Muscle of arm (tissue), 1 donor: ENCODE measurements at regions not wholly inside any gene's neighbourhood (a gene's known extent, or its start where the extent isn't known, plus 50 kb on each side); places are given as distances from the start of the nearest gene placed in this dataset.
"Not testable (repeated sequence)": the region's sequence is repeated elsewhere in the genome, so short reads cannot be mapped to it uniquely, and the experiment has no call there.

Experiments
- DNase-seq: peaks from one replicate; pipeline ENCODE4 v3.0.0-alpha.2; 2013

DNA sequence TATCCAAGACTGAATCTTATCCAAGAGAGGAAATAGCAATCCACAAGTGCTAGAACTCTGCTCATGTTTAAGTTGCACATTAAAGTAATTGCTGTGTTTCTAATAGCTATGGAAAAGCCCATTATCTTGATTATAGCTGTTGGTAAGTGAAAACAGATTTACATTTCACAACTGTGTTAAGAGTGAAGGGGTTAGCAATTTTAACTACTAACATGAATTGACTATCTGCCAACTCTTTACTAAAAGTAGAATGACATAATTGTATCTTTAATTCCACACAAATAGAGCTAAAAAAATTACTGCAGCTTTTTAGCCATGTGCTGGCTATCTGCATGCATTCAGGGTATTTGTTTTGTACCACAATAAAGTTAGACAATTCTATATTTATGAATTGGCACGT is 277.9 kb upstream of the IRAK1BP1 start:
- DNase-seq, result no peak

DNA sequence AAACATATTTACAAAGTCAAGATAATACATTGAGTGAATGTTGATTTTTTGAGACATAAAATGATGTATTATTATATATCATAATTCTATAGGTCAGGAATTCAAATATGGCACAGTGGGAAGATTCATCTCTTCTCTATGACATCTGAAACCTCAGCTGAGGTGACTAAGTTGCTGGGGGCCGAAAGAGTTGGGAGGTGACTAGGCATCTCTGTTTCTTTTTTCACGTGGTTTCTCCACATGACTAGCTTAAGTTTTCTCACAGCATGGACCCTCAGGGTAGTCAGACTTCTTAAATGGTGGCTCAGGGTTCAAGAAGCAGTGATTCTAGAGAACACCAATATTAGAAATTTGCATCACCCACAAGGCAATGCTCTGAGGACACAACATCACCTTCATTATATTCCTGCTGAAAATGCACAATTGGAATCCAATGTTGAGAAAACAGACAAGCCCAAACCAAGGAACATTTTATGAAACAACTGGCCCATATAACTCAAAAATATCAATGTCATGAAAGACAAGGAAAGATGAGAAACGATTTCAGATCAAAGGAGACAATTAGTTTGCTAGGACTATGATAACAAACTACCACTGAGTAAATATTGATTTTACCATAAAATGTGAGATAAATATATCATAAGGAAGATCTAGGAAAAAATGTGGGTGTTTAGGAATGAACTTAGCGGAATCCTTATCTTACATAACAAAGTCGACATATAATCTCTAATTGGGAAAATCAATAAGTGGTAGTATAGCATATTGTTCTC is 273.3 kb upstream of the IRAK1BP1 start:
- no peak for DNase-seq

DNA sequence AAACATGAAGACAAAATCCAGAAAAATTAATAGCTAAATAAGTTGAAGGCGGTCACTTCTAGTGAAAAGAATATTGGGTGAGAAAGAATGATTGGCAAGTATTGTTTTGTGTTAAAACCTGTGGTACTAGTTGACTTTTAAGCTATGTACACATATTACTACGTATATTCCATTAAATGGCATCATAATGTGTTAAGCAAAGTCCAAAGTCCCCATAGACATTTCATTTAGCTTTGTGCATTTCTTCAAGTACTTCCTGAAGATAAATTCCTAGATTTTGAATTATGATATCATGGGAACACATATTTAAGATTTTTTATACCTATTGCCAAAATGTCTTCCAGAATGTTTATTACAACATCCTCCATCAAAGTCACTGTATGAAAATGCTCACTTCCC is 272.7 kb upstream of the IRAK1BP1 start:
- no peak for DNase-seq

DNA sequence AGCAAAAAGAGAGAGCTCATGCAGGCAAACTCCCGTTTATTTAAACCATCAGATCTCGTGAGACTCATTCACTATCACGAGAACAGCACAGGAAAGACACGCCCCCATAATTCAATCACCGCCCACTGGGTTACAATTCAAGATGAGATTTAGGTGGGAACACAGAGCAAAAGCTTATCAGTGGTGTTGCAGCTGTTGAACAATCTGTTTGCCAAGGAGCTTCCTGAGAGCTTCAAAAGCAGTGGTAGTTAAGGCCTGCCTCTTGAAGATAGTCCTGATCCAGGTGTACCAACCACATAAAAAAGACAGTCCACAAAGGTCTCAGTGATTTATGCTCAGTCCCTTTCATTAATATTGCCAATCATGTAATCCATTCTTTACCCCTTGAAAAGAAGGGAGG is 269.4 kb upstream of the IRAK1BP1 start:
- DNase-seq, result no peak

DNA sequence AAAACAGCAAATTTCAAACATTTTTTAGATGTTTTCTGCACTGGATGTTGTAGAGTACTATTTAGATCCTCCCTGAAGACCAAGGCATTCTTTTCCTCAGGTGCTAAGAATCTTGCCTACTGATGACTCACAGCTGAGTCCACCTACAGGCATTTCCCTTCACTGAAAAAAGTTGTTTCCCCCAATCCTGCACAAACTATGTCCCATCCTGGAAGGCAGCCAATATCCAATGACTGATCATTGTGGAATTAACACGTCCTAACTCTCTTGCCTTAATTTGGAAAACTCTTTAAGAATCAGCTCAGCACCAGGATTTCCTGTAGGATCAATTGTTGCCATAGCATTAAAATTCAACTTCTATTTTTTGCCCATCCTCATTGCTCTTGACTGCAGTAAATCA is 268.4 kb upstream of the IRAK1BP1 start:
- no peak for DNase-seq

DNA sequence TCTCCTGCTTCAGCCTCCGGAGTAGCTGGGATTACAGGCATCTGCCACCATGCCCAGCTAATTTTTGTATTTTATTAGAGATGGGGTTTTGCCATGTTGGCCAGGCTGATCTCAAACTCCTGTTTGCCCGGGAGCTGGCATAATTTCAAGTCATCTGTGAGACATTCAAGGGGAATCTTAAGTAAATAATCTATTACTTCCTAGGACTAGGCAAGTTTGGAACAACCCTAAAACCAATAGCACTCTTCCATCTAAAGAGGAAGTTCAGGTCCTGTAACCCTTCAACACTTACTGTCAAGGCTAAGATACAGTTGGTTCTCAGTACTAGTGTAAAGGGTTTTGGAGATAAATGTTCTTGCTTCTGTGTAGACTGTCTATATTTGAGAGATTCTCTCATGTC is 267.8 kb upstream of the IRAK1BP1 start:
- no peak for DNase-seq

DNA sequence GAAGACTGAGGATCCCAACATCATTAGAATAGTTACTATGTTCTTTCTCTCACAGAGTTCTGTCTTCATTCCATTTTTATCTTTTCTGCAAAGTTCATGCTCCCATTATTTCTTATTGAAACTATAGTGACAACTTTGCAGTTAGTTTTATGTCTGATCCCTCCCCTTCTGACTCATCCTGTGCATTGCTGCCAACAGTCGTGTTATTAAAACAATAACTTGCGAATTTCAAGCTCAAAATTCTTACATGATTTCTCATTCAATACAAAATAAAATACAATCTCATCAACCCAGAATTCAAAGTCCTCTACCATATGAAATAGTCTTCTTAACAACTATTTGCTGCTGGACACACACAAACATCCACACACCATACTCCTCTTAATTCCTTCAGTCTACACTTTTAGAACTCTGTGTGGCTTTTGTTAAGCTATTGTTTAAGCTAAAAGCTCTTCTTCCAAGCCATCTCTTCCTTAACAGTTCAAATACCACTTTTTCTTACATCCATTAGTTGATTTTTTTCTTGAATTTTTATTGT is 261.4 kb upstream of the IRAK1BP1 start:
- DNase-seq, result peak; percentile 26

DNA sequence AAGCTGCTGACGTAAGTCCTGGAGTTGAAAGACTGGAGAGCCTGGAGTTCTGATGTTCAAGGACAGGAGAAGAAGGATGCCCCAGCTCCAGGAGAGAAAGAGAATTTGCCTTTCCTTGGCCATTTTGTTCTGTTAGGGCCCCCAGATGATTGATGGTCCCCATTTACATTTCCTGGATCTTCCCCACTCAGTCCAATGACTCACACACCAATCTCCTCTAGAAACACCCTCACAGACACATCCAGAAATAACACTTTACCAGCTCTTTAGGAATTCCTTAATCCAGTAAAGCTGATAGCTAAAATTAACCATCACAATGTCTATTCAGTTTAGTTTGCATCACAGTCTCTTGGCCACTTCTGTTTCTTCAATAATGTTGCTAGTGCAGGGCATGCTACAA is 260.2 kb upstream of the IRAK1BP1 start:
- DNase-seq, result no peak

DNA sequence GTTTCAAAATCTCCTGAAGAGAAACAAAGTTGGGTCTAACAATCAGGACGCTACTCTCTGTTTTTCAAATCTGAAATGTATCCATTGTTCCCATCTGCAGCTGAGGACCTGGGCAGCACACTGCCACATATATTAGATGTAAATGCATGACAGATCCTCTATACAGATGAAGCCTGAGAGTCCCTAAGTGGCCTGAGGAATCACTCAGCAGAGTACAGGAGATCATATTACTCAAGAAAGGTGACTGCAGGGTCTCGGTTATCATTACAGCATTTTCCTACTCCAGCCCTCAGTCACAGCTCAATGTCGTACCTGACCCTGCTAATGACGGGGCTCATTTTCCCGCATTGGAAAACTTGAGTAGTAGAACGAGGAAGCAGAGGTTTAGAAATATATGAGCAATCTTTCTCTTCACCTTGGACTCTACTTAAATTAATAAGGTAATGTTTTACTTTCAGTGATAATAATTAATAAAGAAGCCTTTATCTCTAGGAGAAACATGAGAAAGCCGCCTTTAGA is 256.2 kb upstream of the IRAK1BP1 start:
- DNase-seq, result no peak

DNA sequence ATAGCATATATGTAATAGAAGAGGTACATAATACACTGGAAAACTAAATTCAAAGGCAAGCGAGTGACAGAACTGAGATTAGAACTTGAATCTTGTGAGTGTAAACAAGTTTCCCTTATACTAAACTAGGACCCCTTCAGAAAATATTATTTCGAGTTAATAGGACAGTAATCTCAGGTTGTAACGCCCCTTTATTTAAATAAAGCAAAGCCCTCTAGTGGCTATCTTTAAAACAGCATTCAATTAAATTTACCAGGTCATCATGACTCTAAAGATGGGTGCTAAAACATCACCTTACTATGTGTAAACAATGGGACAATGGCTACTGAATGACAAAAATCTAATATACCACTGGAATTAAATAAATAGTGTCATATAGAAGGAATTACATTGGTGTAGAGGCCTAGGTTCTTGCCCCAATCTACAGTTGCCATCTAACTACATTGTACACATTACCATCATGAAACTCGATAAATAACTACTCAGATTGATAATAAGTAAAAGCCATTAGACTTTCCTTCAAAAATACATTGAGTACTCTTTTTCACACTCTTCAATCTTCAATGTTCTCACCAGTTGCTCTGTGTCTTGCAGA is 255.4 kb upstream of the IRAK1BP1 start:
- DNase-seq, result no peak

DNA sequence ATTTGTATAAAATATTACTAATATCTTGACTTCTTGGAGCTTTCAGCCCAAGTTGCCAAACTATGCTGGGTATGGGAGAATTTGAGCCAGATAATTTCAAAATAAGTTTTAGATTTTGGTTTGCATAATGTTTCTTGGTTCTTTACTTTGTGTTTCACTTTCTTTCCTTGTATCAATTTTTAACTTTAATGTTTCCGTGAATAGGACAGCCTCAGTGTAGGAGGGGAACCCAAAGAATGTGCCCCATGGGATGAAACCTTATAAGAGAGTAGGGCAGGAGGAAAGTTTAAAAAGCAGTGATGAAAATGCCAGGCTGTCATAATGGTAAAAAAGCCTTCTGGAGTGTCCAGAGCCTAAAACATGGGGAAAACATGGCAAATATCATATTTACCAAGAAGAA is 252.4 kb upstream of the IRAK1BP1 start:
- no peak for DNase-seq

DNA sequence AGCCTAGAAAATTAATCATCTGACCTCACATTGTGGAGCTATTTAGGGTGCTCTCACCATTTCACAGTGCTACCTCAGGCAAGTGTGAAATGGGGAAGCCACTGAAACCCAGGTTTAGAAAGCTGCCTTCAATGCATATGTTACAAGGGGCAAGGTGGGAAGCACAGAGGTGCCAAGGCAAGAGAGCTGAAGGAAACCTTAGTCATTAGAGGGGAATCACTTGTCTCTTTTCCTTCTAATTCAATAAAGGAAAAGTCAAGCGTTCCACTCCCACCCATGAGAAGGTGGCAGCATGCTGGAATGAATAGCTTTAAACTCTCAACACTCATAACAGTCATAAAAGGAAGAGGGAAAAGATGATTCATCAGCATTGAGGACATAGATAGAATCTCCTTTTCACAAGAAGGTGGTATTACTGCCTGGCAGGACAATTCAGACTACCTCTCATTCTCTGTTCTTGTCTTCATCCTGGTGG is 251.9 kb upstream of the IRAK1BP1 start:
- DNase-seq, result no peak

DNA sequence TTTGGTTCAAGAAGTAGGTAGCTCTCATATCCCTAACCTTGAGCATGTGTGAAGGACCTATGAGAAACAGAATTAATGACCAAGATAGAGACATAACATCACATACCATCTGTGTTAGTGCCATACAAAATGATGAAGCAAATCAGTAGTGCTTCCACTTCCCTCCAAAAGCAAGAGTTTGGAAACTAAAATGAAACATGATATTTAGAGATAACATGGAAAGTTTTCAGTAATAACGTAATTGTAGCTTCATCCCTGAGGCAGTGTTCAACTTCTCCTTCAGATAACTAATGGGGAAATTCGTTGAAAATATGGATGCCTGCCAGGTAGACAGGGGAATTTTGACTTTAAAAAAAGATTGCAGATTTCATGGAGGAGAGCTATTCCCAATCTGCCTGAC is 248.4 kb upstream of the IRAK1BP1 start:
- no peak for DNase-seq

DNA sequence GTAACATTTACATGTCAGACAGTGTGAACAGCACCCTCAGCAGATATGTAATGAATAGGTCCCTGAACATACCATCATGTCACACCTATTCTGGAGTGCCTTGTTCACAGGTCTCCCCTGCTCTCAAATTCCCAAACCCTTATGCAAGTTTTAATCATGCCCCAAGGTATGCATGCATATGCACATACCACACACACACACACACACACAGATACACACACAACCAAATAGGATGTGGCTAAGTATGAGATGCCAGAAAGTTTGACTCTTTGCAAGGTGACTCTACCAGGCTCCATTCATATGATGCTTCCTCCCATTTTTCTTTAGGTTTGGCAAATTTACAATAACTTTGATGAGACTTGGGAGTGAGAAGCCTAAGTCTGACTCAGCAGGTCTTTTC is 243.8 kb upstream of the IRAK1BP1 start:
- no peak for DNase-seq

DNA sequence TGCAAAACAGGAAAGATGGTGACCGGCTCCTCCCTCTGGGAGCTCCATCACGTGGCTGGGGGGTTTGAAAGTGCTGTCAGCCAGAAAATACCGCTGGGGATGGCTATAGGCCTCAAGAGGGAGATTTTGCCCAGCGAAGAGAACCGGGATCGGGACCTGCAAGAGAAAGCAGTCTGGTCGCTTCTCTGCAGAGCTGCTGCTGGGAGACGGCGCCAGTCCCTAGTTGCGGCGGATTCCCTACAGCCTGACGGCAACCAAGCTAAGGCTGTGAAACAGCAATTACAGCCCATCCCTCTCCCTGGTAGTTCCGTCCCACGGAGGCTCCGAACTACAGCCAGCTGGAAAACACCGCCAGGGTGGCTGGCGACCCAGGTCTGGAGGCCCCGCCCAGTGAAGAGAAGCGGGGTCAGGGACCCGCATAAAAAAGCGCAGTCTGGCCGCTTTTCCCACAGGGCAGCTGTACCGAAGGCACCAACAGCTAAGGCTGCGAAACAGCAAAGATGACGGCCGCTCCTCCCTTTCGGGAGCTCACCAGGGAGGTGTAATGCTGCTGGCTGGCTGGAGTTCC is 238.1 kb upstream of the IRAK1BP1 start:
- no peak for DNase-seq

DNA sequence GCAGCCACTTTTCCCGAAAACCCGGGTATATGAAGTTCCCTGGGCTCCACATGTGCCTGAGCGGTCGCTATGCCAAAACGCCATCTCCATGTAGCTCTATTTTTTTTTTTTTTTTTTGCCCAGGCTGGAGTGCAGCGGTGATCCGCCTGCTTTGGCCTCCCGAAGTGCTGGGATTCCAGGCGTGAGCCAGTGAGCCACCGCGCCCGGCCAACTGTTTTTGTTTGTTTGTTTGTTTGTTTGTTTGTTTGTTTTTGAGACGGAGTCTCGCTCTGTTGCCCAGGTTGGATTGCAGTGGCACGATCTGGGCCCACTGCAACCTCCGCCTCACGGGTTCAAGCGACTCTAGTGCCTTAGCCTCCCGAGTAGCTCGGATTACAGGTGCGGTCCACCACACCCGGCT is 237.5 kb upstream of the IRAK1BP1 start:
- no peak for DNase-seq

DNA sequence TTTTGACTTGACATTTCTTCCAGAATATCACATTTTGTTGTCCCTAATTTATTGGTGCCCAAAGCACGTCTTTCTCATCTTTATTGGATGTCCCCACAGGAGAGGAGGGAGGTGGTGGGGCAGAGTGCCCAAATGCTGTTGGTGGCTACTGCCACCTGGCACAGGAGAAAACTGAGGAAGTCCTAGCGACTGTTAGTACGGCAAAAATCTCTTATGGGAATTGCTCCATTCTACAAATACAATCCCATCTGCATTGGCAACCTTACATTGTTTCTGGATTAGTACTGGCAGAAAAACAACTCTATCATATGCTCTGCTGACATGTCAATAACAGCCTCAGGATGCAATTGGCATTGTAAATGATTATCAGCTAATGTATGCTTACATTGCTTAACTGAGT is 235.4 kb upstream of the IRAK1BP1 start:
- DNase-seq, result no peak

DNA sequence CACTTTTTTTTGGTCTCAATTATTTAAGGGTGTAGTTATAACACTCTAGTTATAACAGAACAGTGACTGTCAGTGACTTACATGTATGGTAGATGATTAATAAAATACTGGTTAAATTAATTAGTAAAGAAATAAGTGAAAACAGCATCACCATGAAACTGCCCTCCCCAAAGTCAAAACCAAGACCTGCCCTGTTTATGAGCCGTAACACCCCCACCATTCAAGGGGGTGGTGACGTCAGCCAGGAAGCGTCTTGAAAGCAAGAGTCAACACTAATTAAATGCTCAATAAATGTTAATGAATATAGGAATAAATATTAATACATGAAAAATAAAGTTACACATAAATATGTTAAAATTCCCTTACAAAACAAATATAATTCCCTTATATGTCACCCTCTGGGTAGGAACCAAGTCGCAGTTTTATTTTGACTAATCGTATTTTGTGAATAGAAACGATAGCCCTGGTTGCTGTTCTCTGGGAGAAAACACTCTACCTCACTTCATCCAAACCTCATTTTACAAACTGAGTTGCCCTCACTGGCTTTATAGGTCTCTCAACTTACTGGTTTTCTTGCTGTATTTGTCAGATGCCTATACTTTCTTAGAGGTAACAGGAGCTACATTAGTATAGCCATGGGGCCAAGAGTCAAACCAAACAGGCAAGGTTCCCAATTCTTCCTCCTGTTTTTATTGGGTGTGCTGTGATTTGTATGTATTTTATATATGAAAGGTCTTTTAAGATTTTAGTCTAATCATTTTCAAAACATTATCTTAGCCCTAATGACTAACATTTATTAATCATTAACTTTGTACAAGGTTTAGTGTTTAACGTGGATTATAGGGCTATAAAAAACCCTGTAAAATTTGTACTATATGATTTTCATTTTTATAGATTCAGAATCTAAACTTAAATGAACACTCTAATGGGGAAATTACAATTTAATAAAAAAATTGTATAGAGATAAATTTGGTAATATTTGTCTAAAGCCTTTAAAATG is 227.9 kb upstream of the IRAK1BP1 start:
- no peak for DNase-seq

DNA sequence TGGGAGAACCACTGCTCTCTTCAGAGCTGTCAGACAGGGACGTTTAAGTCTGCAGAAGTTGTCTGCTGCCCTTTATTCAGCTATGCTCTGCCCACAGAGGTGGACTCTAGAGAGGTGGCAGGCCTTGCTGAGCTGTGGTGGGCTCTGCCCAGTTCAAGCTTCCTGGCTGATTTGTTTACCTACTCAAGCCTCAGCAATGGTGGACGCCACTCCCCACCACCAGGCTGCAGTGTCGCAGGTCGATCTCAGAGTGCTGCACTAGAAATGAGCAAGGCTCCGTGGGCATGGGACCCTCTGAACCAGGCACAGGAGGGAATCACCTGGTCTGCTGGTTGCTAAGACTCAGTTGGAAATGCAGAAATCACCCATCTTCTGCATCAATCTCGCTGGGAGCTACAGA is 223.4 kb upstream of the IRAK1BP1 start:
- not testable (repeated sequence) for DNase-seq

DNA sequence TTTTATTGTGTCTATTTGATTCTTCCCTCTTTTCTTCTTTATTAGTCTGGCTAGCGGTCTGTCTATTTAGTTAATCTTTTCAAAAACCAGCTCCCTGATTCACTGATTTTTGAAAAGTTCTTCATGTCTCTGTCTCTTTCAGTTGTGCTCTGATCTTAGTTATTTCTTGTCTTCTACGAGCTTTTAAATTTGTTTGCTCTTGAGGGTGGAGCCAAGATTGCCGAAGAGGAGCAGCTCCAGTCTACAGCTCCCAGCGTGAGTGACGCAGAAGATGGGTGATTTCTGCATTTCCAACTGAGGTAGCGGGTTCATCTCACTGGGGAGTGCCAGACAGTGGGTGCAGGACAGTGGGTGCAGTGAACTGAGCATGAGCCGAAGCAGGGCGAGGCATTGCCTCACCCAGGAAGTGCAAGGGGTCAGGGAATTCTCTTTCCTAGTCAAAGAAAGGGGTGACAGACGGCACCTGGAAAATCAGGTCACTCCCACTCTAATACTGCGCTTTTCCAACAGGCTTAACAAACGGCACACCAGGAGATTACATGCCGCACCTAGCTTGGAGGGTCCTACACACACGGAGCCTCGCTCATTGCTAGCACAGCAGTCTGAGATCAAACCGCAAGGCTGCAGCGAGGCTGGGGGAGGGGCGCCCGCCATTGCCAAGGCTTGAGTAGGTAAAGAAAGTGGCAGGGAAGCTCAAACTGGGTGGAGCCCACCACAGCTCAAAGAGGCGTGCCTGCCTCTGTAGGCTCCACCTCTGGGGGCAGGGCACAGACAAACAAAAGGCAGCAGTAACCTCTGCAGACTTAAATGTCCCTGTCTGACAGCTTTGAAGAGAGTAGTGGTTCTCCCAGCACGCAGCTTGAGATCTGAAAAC is 220.6 kb upstream of the IRAK1BP1 start:
- not testable (repeated sequence) for DNase-seq

DNA sequence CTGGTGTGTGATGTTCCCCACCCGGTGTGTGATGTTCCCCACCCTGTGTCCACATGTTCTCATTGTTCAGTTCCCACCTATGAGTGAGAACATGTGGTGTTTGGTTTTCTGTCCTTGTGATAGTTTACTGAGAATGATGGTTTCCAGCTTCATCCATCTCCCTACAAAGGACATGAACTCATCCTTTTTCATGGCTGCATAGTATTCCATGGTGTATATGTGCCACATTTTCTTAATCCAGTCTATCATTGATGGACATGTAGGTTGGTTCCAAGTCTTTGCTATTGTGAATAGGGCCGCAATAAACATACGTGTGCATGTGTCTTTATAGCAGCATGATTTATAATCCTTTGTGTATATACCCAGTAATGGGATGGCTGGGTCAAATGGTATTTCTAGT is 201.5 kb upstream of the IRAK1BP1 start:
- DNase-seq, result not testable (repeated sequence)
